HG03196 (cell line): ENCODE measurements at regions not wholly inside any gene's neighbourhood (a gene's known extent, or its start where the extent isn't known, plus 50 kb on each side); places are given as distances from the start of the nearest gene placed in this dataset.

Experiments
- ATAC-seq: cut with Tn5 transposase; IDR thresholded peaks from one replicate; pipeline ENCODE4 v1.9.1; 2021; ENCODE audit not compliant: unreplicated experiment

DNA sequence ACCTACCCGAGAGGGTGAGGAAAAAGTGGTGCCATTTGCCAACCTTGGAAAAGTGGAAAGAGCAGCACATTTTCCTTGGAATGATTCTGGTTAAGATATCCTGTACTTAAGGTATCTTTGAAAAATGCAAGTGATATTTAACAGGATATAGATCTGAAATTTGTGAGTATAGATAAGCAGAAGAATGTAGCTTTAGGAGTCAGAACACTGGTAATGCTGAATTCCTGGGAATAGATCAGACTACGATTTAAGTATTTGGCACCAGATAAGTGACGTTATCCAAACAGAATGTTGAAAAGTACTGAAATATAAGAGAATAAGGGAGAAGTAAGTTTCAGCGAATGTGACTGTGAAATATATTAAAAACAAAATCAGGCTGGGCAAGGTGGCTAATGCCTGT is 210.1 kb downstream of the PCDH7 start:
- no peak for ATAC-seq

DNA sequence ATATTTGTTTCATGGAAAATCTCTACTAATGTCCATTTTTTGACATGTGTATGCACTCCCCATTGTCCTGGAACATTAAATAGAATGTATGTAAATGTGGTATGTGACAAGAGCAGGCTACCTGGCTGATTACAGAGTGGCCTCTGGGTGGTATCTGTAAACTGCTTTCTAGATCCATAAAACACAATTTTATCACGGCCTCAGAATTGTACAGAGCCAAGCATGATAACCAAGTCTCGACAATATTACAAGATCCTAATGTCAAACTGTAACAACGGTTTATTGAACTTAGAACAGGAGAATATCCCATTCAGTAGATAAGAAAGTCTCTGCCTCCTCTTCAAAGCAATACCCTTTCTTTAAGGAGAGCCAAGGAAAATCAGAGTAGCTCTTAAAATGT is 212.4 kb downstream of the PCDH7 start:
- no peak for ATAC-seq

DNA sequence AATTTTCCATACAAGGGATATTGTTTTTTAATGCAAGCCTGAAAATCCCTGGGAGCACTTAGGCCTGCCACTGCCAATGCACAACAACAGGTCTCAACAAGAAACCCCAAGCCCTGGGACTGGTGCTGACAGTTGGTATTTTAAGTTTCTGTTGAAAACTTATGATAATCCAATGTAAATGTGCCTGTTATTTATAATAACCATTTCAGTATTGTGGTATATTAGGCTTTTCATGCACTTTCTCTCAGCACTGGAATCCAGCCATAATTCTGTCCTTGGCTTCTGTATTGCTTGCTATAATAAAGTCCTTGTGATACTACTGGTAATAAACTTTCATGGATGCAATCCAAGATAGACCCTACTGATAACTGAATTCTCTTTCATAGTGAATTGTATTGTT is 218.9 kb downstream of the PCDH7 start:
- ATAC-seq = no peak

DNA sequence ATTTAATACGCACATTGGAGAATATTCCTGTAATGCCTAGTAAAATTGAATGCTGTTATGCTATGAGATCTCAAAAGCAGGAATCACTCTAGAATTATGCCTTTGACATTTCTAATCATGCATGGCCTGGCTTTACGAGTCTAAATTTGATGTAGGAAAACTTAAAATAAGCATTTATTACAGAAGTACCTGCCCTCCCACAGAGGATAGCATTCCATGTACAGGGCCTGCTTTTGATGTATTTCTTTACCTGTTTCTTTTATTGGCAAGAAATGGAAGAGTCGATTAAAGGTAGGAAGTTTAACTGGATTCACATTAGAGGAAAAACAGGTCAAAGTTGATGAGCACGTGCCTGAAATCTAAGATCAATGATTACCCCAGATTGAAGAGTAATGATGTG is 219.5 kb downstream of the PCDH7 start:
- no peak for ATAC-seq

DNA sequence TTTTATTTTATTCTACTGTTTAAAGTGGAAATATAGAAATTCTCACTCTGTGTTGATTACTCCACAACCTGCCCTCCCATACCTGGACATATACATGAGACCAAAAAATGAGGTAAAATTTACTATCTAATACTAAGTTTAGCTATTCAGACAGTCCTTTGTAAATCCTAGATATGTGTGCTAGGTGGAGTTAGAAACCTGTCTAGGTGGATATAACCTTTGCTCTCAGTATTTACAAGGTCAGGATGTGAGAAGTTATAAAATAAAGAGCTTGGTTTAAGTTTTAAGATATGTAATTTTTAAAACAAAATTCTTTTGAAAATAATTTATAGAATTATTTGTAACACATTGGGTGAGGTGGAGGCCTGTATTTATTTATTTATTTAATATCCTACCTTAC is 221.5 kb downstream of the PCDH7 start:
- ATAC-seq = no peak

DNA sequence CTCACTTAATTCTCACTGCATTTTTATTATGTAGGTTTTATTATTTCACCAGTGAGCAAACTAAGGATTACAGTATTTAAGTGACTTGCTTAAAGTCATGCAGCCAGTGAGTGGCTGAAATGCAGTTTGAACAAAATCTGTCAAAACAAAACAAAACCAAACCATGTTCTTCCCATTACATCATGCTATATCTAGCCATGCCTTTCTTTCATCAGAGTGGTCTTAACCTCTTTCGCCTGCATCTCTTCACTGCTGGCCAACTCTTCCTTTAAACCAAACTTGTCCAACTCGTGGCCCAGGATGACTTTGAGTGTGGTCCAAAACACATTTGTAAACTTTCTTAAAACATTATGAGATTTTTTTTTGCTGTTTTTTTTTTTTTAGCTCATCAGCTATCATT is 223.2 kb downstream of the PCDH7 start:
- ATAC-seq = no peak

DNA sequence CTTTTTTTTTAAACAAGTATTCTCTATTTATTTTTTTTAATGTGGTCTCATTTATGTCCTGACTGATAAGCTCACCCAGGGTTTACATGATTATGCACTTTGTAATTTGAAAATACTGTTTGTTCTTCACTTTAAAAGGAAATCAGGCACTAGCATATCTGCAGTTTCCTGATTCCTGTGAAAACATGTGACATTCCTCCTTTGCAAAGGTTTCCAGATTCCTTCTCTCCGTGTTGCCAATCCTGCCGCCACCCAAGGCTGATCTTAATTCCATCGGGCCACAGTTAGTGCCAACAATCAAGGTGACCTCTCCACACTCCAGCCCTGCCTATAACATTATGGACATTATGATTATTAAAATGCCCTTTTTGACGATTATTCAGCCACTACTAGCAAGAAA is 225.4 kb downstream of the PCDH7 start:
- ATAC-seq = no peak

DNA sequence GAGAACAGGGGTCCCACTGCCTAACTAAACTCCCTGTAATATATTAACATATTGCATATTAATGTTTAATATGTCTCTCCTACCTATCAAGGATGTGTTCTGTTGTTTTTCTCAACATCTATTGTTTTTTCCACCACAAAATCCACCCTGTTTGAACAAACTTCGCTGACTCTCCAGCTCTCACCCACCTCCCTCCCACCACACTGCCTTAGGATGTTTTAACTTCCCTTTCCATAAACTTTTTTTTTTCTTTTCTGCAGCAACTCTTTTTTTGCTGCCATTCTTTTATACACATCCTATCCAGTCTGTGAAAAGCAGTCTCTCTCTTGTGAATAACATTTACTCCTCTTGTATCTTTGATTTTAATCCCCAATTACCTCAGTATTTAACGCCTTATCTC is 226.1 kb downstream of the PCDH7 start:
- ATAC-seq = no peak

DNA sequence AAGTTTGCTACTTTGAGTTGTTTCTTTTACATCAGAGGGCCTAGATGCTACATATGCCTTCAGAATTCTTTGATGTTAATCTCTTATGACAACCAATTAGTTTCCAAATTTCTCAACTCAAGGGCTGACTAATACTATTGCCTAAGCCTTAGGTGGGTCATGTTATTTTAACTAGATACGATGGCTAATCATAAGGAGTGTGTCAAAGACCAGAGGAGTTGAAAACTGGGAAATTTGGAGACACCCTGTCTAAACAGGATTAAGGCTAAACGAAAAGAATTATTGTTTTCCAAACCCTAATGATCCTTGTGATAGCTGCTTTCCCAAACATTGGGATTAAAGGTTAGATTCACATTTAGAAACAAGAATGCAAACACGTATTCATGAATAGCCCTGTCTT is 228.5 kb downstream of the PCDH7 start:
- no peak for ATAC-seq

DNA sequence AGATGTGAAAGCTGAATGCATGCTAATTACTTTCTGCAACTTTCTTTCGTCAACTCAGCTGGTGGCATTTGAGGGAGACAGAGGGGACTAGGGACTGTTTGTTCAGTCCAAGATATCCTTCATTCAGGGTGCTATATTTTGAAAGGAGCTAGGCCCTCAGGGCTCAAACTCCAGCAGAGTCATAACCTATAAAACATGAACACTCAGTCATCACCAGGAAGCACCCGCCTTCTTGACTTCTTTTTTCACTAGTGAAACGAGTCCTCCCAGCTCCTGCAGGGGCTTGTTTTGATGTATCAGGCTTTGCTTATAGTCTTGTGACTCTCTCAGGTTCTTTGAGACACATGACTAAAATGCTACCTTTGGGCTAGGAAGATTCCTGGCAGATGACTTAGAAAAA is 230.6 kb downstream of the PCDH7 start:
- ATAC-seq = no peak

DNA sequence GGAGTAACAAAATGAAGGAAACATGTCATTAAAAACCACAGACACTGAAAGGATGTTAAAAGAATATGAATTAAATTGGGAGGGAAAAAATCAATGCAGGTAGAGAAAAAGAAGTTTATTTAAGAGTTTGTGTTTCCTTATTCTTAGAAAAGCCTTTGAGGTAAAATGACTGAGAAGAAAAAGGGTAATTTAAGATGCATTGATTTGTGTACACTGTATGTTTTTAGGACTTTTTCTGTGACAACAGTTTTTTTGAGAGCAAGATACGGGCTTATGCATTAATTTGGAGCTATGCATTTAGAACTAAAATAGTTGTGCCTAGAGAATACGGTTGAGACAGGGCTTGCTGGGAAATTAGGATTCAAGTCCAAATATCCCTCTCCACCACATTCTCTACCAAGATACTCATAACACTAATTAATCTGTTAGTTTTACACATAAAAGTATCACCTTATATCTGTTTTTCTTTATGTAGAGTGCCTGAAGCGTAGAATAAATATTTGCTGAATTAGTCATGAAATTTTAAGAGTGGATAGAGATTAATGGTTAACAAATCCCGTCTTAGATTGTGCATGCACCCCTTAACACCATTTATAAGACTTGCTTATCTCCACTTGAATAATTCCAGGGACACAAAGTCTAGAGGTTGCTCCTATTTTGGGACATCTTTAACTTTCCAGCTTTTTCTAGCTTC is 232.5 kb downstream of the PCDH7 start:
- no peak for ATAC-seq

DNA sequence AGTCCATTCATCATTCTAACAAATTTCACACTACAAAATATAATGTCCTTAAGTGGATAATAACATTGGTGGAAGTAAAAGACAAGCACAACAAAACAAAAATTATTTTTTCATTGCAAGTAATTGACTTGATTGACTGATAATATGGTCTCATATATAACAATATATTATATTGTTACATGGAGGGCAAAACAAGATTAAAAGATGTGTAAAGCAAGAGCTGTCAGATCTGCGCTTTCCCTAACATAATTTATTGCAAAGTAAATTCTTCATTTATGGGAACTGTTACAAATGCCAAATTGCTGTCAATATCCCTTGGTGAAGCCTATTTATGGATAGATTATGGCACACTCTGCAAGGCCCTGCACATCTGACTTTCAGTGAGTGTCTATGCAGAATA is 233.6 kb downstream of the PCDH7 start:
- no peak for ATAC-seq

DNA sequence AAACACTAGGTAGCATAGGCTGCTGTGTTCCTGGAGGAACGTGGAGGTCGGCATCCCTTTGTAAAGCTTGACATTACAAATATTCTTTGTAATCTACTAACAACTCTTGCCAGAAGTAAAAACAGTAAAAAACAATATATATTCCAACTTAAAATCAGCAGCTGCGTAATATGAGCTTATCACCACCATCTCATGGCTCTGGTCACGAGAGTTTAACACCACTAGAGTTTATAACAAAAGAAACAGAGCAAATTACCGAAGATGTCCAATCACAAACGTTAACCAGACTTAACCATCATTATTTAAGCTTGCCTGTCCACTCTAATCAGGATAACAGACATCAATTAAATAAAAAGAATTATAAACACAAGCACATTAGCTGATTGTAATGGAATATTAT is 236.7 kb downstream of the PCDH7 start:
- ATAC-seq = no peak

DNA sequence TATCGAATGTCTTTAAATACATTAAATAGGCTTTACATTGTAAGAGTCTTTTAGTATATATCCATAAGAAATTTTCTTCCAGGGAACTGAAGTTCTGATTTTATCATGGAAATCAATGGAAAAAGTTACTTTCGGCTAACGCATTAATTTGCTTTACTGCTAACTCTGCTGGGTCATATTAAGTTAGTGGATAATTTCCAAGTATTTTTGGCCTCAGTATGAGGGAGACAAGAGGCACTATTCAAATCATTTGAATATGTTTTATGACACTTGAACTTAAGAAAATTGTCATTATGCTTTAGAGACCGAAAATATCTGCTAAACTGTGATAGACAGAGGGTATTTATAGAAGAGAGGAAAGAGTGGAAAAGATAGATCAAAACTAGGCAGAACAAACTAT is 237.5 kb downstream of the PCDH7 start:
- no peak for ATAC-seq

DNA sequence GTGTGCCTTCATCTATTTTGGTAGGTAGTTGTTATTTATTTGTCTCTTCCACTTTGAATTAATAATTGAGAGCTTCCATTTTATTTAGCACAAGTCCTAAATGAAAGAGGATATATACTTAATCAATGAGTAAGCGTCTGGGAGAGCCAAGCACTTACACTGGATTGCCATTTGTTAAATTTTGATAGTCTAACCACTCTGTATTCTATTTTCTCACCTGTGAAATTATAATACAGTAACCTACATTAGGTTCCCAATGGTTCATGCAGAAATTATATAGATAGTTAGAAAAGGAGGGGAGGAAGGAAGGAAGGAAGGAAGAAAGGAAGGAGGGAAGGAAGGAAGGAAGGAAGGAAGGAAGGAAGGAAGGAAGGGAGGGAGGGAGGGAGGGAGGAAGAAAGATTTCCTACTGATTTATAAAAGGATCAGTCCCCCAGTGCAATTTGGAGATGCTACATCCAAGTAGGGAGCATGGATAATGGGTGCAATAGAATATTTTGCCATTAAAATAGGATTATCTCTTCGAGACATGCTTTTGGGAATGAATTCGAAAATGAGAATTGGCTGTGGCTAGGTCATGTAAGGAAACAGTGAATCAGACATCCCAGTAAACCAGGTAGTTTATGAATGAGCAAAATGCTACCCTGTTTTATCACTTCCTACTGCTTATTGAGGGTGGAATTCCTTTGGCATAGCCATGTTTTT is 239.8 kb downstream of the PCDH7 start:
- no peak for ATAC-seq

DNA sequence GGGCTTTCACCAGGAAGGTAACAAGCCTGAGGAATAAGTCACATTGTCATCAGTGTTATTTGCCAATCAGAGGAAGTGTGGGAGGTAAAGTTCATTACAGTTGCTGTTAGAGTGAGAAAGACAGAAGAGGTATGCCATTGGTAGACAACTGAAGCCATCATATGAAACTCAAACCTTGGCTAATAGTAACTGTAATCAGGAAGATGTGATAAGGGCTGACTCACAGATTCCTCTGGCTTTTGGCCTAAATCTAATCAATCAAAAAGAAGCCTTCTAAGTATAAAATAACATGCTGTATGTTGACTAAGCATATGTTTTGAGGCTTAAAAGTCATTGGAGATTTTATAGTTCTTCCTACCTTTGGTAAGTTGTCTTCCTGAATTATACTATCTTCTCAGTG is 242.8 kb downstream of the PCDH7 start:
- no peak for ATAC-seq

DNA sequence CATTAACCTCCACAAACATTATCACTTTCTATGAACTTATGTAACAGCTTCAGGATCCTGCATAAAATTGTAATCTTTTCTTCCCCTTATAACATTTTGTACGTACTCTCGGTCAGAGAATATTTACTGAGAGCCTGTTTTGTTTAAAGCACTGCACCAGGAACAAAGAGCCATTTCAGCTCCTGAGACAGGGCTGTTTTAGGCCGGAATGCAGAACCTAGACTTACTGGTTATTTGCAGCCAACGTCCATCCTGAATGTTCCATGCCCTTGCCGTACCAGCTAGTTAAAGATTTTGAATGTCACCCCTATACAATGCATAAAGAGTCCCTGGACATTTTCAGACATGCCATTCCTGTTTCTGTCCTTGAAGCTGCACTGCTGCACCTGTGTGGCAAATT is 248.8 kb downstream of the PCDH7 start:
- ATAC-seq = no peak

DNA sequence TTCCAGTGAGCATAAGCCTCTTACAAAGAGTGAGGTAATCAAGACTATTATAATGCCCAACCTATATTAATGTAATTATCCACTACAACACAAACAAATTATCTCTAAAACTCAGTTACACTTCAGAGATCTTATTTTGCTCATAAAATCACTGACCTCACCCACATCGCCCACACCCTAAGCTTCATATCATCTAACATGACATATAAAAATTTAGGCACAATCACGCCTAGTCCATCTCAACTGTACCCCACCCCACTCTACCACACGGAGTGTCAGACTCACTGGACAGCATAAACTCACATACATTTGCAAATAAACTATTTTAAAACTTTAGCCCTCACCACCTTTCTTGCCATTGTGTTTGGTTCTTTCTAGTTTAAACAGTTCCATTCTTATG is 252.4 kb downstream of the PCDH7 start:
- ATAC-seq = no peak

DNA sequence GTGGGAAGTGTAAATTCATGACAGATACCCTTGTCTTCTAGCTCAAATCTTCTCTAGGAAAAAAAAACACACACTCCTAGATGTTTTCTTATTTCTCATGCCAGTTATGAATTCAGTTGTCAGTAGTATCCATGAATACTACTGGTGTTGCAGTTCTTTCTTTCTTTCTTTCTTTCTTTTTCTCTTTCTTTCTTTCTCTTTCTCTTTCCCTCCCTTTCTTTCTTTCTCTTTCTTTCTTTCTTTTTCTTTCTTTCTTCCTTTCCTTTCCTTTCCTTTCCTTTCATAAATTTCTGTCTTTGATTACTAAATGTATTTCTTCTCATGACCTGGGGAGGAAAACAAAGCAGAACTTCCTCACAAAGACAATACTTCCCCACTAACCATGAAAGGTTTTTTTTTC is 253.8 kb downstream of the PCDH7 start:
- no peak for ATAC-seq

DNA sequence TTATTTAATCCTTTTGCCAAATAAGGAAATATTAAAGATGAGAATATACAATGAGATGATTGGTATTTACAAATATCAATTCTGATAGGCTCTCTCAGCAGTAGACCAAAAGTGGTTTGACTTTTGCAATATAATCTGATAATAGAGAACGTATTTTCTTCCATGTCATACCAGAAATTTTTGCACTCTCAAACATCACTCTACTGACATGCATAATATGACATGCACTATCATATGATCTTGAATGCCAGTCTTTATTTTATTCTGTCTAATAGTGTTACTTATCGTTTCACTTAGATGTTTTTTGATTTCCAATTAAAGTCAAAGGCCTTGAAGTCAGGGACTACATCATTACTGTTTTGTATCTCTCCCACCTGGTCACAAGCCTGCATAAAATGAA is 259.2 kb downstream of the PCDH7 start:
- no peak for ATAC-seq

DNA sequence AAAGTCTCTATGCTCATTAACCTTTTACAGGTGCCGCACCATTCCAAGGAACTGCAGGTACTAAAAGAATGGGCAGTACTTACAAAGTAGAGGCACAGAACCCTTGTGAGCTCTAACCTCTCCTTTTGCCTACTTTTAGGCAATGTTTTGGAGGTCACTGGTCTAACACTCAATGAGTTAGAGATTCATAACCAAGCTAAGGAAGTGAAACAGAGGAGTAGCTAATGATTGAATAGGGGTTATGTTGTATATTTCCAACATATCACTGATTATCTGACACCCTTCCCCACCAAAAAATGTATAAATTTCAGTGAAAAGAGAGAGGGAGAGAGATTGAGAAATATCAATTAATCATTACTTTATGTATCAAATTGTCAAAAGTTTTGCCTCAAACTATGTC is 269.3 kb downstream of the PCDH7 start:
- no peak for ATAC-seq

DNA sequence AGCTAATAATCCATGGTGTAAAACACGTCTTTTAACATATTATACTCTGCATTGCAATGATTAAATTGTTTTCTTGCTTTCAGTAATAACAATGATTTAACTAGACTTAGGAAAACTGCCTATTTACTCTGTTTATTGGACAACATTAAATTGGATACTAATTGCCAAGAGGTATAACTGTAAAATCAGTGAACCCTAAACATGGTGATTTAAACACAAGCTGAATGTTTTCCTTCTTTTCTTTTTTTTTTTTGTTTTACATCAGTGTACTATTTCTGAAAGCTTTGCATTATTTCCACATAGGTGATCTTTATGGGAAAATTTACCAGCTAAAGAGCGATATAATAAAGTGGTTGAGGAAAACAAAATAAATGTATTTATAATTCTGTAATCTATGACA is 276.7 kb downstream of the PCDH7 start:
- no peak for ATAC-seq

DNA sequence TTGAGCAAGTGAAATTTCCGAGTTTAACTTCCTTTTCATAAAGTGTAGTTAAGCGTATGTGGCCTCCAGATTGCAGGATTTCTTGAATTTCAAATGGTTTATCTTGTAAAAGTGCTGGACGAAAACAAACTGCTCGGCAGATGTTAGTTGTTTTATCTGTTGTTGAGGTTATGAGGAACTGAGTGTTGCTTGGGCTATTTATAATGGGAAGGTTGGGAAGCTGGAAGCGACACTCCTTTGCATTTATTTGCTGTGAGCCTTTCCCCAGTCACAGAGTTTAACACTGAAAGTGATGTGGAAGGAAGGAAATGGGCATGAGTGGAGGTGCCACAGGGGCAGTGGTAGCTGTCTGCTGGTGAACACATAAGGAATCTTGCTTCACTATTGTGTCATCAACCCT is 284.9 kb downstream of the PCDH7 start:
- no peak for ATAC-seq
